Glutamatergic neuron (in vitro differentiated cells): ENCODE measurements at regions not wholly inside any gene's neighbourhood (a gene's known extent, or its start where the extent isn't known, plus 50 kb on each side); places are given as distances from the start of the nearest gene placed in this dataset.

Experiments used
- DNase-seq: peaks from one replicate; pipeline ENCODE4 v3.0.0; 2022
- H3K27ac Mint-ChIP-seq: one replicate; pipeline ENCODE4 v1.8.0; 2020; ENCODE audit warnings: mild to moderate bottlenecking, mixed read lengths, inconsistent platforms; ENCODE audit not compliant: unreplicated experiment
- H3K27me3 Mint-ChIP-seq: one replicate; pipeline ENCODE4 v1.8.0; 2020; ENCODE audit warnings: mild to moderate bottlenecking, moderate library complexity, mixed read lengths, inconsistent platforms; ENCODE audit not compliant: unreplicated experiment
- H3K36me3 Mint-ChIP-seq: one replicate; pipeline ENCODE4 v1.8.0; 2020; ENCODE audit warnings: mild to moderate bottlenecking, mixed read lengths, inconsistent platforms; ENCODE audit not compliant: unreplicated experiment
- H3K4me1 Mint-ChIP-seq: one replicate; pipeline ENCODE4 v1.8.0; 2020; ENCODE audit warnings: mild to moderate bottlenecking, low read depth, mixed read lengths, inconsistent platforms; ENCODE audit not compliant: unreplicated experiment
- H3K4me3 Mint-ChIP-seq: one replicate; pipeline ENCODE4 v1.8.0; 2020; ENCODE audit warnings: mild to moderate bottlenecking, mixed read lengths, inconsistent platforms; ENCODE audit not compliant: unreplicated experiment
- H3K9me3 Mint-ChIP-seq: one replicate; pipeline ENCODE4 v1.8.0; 2020; ENCODE audit warnings: mild to moderate bottlenecking, moderate library complexity, mixed read lengths, inconsistent platforms; ENCODE audit not compliant: unreplicated experiment
- TF ChIP-seq, protein P1 (sequence below): fragments of 200-600 bp; sonication (generic); IDR thresholded peaks from one replicate; pipeline ENCODE4 v1.5.0; 2021; ENCODE audit not compliant: partially characterized antibody, unreplicated experiment

DNA sequence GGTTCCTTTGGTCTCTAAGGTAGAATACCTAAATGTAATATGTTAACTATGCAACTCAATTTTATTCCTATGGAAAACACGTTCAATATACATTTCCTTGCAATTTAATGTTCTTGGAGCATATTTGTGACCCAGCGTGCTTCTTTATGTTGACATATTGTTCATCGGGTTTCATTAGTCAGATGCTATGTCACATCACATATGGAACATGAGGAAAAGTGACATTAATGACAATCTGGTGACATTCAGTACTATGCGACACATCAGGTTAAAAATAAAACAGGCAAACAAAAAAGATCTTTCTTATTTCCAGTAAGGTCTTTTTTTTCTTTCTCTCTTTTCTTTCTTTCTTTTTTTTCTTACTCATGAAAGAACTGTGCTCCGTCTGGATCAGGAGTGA lies 135.6 kb upstream of the SMIM21 start:
- H3K9me3 Mint-ChIP-seq: peaks cover 2% of the 10 kb centered on the region
- H3K36me3 Mint-ChIP-seq: peaks cover 9% of the 10 kb centered on the region
- no peak overlapping the region for H3K4me3 Mint-ChIP-seq
- no peak overlapping the region for H3K27ac Mint-ChIP-seq
- H3K27me3 Mint-ChIP-seq: peaks cover 4% of the 10 kb centered on the region
- TF ChIP-seq, protein P1, sequence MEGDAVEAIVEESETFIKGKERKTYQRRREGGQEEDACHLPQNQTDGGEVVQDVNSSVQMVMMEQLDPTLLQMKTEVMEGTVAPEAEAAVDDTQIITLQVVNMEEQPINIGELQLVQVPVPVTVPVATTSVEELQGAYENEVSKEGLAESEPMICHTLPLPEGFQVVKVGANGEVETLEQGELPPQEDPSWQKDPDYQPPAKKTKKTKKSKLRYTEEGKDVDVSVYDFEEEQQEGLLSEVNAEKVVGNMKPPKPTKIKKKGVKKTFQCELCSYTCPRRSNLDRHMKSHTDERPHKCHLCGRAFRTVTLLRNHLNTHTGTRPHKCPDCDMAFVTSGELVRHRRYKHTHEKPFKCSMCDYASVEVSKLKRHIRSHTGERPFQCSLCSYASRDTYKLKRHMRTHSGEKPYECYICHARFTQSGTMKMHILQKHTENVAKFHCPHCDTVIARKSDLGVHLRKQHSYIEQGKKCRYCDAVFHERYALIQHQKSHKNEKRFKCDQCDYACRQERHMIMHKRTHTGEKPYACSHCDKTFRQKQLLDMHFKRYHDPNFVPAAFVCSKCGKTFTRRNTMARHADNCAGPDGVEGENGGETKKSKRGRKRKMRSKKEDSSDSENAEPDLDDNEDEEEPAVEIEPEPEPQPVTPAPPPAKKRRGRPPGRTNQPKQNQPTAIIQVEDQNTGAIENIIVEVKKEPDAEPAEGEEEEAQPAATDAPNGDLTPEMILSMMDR: no peak
- H3K4me1 Mint-ChIP-seq: no peaks in the 10 kb centered on the region
- DNase-seq: no peak

DNA sequence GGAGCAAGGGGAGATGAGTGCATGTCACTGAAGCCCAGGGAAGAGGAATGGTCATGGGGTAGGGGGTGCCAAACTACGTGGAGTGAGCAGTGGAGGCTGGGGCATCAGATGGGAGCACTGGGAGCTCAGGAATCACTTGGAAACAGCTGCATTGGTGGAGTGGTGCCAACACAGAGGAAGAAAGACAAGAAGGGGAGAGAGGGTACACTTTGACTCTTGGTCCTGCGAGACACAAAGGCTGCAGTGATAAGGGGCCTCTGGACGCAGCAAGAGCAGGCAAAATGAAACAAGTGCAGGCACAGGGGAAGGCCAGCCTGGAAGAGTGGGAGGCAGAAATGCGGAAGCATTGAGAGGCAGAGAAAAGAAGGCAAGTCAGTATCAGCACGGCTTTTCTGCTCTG lies 134.7 kb upstream of the SMIM21 start:
- peaks cover 9% of the 10 kb centered on the region for H3K36me3 Mint-ChIP-seq
- peaks cover 2% of the 10 kb centered on the region for H3K9me3 Mint-ChIP-seq
- H3K4me1 Mint-ChIP-seq: no peaks in the 10 kb centered on the region
- DNase-seq: no peak
- TF ChIP-seq, protein P1: no peak
- H3K27me3 Mint-ChIP-seq: peaks cover 4% of the 10 kb centered on the region
- H3K27ac Mint-ChIP-seq: no peak overlapping the region
- no peak overlapping the region for H3K4me3 Mint-ChIP-seq

DNA sequence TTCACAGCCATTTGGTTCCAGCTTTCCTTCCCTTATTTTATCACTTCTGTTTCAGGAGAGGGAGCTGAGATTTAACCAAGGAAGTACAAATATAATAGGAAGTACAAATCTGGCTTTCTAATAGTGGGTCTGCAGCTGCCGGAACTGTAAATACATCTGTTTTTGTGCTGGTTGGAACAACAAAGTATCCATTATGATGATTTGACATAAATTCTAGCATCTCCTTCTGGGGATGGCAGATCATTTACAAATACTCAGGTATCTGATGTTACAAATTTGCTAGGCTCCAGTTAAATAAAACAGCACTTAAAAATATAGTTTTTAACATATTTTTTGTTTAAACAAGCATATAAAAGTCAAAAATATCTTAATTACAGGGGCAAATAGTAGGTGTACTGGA lies 131.3 kb upstream of the SMIM21 start:
- no peaks in the 10 kb centered on the region for H3K36me3 Mint-ChIP-seq
- H3K9me3 Mint-ChIP-seq: peaks cover 2% of the 10 kb centered on the region
- H3K4me1 Mint-ChIP-seq: no peaks in the 10 kb centered on the region
- DNase-seq: no peak
- TF ChIP-seq, protein P1: no peak
- H3K27ac Mint-ChIP-seq: no peak overlapping the region
- H3K27me3 Mint-ChIP-seq: peaks cover 4% of the 10 kb centered on the region
- no peak overlapping the region for H3K4me3 Mint-ChIP-seq

DNA sequence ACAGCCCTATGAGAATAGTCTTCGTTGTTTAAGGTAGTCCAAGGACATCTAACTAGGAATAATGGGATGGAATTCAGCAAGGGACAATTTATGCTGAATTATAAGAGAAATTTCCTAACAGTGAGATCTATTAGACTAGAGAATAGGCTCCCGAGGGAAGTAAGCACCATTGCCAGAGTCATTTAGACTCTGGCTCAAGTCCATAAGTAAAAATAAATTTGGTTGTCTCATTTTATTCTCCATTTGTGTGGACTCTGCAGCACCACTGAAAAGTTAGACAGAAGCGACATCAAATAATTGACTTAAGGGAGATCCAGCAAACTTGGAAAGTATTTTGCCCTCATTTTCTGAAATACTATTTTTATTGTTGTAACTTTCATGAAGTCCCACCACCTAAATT lies 129.3 kb upstream of the SMIM21 start:
- no peak for DNase-seq
- Mint-ChIP-seq H3K36me3 (no peaks in the 10 kb centered on the region), H3K27me3 (peaks cover 2% of the 10 kb centered on the region), H3K4me1 (peaks cover 2% of the 10 kb centered on the region), H3K4me3 (no peak overlapping the region), H3K27ac (no peak overlapping the region), H3K9me3 (peaks cover 2% of the 10 kb centered on the region)
- TF ChIP-seq, protein P1: no peak

DNA sequence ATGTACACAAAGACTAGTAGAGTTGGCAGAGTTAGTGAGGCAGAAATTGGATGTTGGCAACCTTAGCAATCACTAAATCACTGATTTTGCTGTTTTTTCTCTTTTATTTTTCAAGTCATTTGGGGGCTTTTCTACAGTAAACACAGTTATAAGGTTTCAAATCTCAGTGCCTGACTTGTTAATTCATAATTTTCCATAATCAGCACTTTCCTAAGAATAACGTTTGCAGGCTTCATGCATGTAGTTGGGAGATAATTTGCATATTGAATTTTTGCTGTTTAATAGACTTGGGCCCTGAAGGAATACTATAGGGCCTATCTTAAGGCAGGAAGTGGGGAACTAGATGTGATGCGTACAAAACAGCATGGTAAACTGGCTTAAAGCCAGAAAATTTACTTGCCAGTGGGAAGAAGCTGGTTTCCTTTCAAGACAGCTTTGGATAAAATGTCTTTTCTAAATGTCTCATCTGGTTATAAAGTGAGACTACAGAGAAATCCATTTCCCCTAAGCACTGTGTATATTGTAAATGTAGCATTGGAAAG lies 127.2 kb upstream of the SMIM21 start:
- H3K4me1 Mint-ChIP-seq: peaks cover 2% of the 10 kb centered on the region
- H3K36me3 Mint-ChIP-seq: no peaks in the 10 kb centered on the region
- no peak overlapping the region for H3K4me3 Mint-ChIP-seq
- peaks cover 2% of the 10 kb centered on the region for H3K27me3 Mint-ChIP-seq
- DNase-seq: no peak
- H3K27ac Mint-ChIP-seq: no peak overlapping the region
- TF ChIP-seq, protein P1: no peak
- peaks cover 2% of the 10 kb centered on the region for H3K9me3 Mint-ChIP-seq
